GM19328 (cell line): ENCODE measurements at regions not wholly inside any gene's neighbourhood (a gene's known extent, or its start where the extent isn't known, plus 50 kb on each side); places are given as distances from the start of the nearest gene placed in this dataset.
"Not testable (repeated sequence)": the region's sequence is repeated elsewhere in the genome, so short reads cannot be mapped to it uniquely, and the experiment has no call there.

Experiments
- ATAC-seq: cut with Tn5 transposase; IDR thresholded peaks from one replicate; pipeline ENCODE4 v1.9.1; 2021; ENCODE audit warnings: mild to moderate bottlenecking, moderate library complexity; ENCODE audit not compliant: unreplicated experiment

- ATAC-seq = no peak
Measured at GRCh38 chr5:68116408-68116807, 99.1 kb upstream of the PIK3R1 start.

- no peak for ATAC-seq
Measured at GRCh38 chr5:68115584-68115983, 100.0 kb upstream of the PIK3R1 start.

GRCh38 chr5:68114378-68115040 lies 101.0 kb upstream of the PIK3R1 start:
- ATAC-seq = no peak

- no peak for ATAC-seq
Measured at GRCh38 chr5:68112658-68113057, 102.9 kb upstream of the PIK3R1 start.

- no peak for ATAC-seq
Measured at GRCh38 chr5:68110894-68111293, 104.7 kb upstream of the PIK3R1 start.

- ATAC-seq = no peak
Measured at GRCh38 chr5:68110264-68110663, 105.3 kb upstream of the PIK3R1 start.

- ATAC-seq = not testable (repeated sequence)
Measured at GRCh38 chr5:68104217-68104616, 111.3 kb upstream of the PIK3R1 start.

GRCh38 chr5:68103297-68103696 lies 112.3 kb upstream of the PIK3R1 start:
- ATAC-seq = not testable (repeated sequence)

- ATAC-seq = no peak
Measured at GRCh38 chr5:68099327-68099726, 116.2 kb upstream of the PIK3R1 start.

- no peak for ATAC-seq
Measured at GRCh38 chr5:68093455-68094159, 121.9 kb upstream of the PIK3R1 start.

GRCh38 chr5:68088302-68088701 lies 127.3 kb upstream of the PIK3R1 start:
- no peak for ATAC-seq

GRCh38 chr5:68087866-68088265 lies 127.7 kb upstream of the PIK3R1 start:
- no peak for ATAC-seq

- ATAC-seq = no peak
Measured at GRCh38 chr5:68086857-68087256, 128.7 kb upstream of the PIK3R1 start.

GRCh38 chr5:68086439-68086838 lies 129.1 kb upstream of the PIK3R1 start:
- ATAC-seq = no peak

- no peak for ATAC-seq
Measured at GRCh38 chr5:68084396-68084795, 131.2 kb upstream of the PIK3R1 start.

- ATAC-seq = no peak
Measured at GRCh38 chr5:68080282-68081050, 135.1 kb upstream of the PIK3R1 start.

GRCh38 chr5:68077349-68077894 lies 138.1 kb upstream of the PIK3R1 start:
- ATAC-seq = no peak

GRCh38 chr5:68074633-68075032 lies 140.9 kb upstream of the PIK3R1 start:
- no peak for ATAC-seq

GRCh38 chr5:68074048-68074632 lies 141.4 kb upstream of the PIK3R1 start:
- no peak for ATAC-seq

GRCh38 chr5:68071736-68072135 lies 143.8 kb upstream of the PIK3R1 start:
- no peak for ATAC-seq

- ATAC-seq = no peak
Measured at GRCh38 chr5:68071282-68071632, 144.3 kb upstream of the PIK3R1 start.
